Neural cell (in vitro differentiated cells): ENCODE measurements at regions not wholly inside any gene's neighbourhood (a gene's known extent, or its start where the extent isn't known, plus 50 kb on each side); places are given as distances from the start of the nearest gene placed in this dataset.

Experiments
- H2AFZ ChIP-seq: fragments of 200-600, 300-800 bp; sonication (generic), shearing (Covaris generic); 2 replicates; pipeline ENCODE4 v1.6.0; 2014; ENCODE audit warnings: low read depth, mild to moderate bottlenecking, antibody characterized with exemption, low read length, moderate library complexity
- H3F3A ChIP-seq: fragments of 200-600 bp; shearing (Covaris generic); 2 replicates; pipeline ENCODE4 v1.6.1; 2016; ENCODE audit warnings: mild to moderate bottlenecking, moderate library complexity, mixed read lengths, antibody characterized with exemption, low read length; ENCODE audit not compliant: insufficient read depth, poor library complexity, severe bottlenecking
- H3K27ac ChIP-seq: fragments of 200-600, 300-800 bp; sonication (generic), shearing (Covaris generic); 2 replicates; pipeline ENCODE4 v1.5.1; 2014; ENCODE audit warnings: mild to moderate bottlenecking, low read length, moderate library complexity
- H3K27me3 ChIP-seq: fragments of 300-800, 200-600 bp; sonication (generic), shearing (Covaris generic); 2 replicates; pipeline ENCODE4 v1.6.0; 2014; ENCODE audit warnings: mild to moderate bottlenecking, low read depth, low read length, moderate library complexity; ENCODE audit not compliant: insufficient read depth
- H3K36me3 ChIP-seq: fragments of 300-800, 200-600 bp; sonication (generic), shearing (Covaris generic); 2 replicates; pipeline ENCODE4 v1.5.1; 2014; ENCODE audit warnings: mild to moderate bottlenecking, antibody characterized with exemption, low read length, moderate library complexity; ENCODE audit not compliant: insufficient read depth
- H3K4me2 ChIP-seq: fragments of 300-800, 200-600 bp; sonication (generic), shearing (Covaris generic); 2 replicates; pipeline ENCODE4 v1.6.0; 2014; ENCODE audit warnings: mild to moderate bottlenecking, low read length
- H3K4me3 ChIP-seq: fragments of 300-800, 200-600 bp; sonication (generic), shearing (Covaris generic); 2 replicates; pipeline ENCODE4 v1.5.1; 2014; ENCODE audit warnings: mild to moderate bottlenecking, low read length, moderate library complexity
- H3K79me2 ChIP-seq: fragments of 200-600 bp; shearing (Covaris generic); replicated peaks from 2 replicates; pipeline ENCODE4 v1.6.0; 2014; ENCODE audit warnings: mild to moderate bottlenecking, low read length, moderate library complexity; ENCODE audit not compliant: insufficient read depth
- H3K9ac ChIP-seq: fragments of 300-800, 200-600 bp; sonication (generic), shearing (Covaris generic); 2 replicates; pipeline ENCODE4 v1.6.1; 2016; ENCODE audit warnings: mild to moderate bottlenecking, low read length, mixed read lengths
- H3K9me2 ChIP-seq: fragments of 200-600 bp; shearing (Covaris generic); 2 replicates; pipeline ENCODE4 v1.6.1; 2016; ENCODE audit warnings: mild to moderate bottlenecking, low read length, mixed read lengths; ENCODE audit not compliant: insufficient read depth
- H3K9me3 ChIP-seq: fragments of 200-600, 300-800 bp; sonication (generic), shearing (Covaris generic); 2 replicates; pipeline ENCODE4 v1.6.1; 2016; ENCODE audit warnings: mild to moderate bottlenecking, mixed run types, low read length, moderate library complexity, mixed read lengths
- H4K20me1 ChIP-seq: fragments of 200-600 bp; shearing (Covaris generic); 2 replicates; pipeline ENCODE4 v1.6.1; 2016; ENCODE audit warnings: mild to moderate bottlenecking, mixed run types; ENCODE audit not compliant: insufficient read depth
- CTCF ChIP-seq: fragments of 450-650 bp; IDR thresholded peaks from 2 replicates; pipeline ENCODE4 v1.5.1; 2014; ENCODE audit warnings: antibody characterized with exemption, mild to moderate bottlenecking, moderate library complexity; ENCODE audit not compliant: poor library complexity, severe bottlenecking
- EP300 ChIP-seq: fragments of 450-650 bp; conservative IDR thresholded peaks from 2 replicates; pipeline ENCODE4 v1.6.1; 2014; ENCODE audit warnings: antibody characterized with exemption, mild to moderate bottlenecking, moderate library complexity; ENCODE audit not compliant: poor library complexity, severe bottlenecking
- EZH2 ChIP-seq: fragments of 200-600, 300-800 bp; shearing (Covaris generic), sonication (generic); IDR thresholded peaks from 2 replicates; pipeline ENCODE4 v1.6.1; 2014; ENCODE audit warnings: antibody characterized with exemption, low read length, borderline replicate concordance, mild to moderate bottlenecking; ENCODE audit not compliant: insufficient read depth, poor library complexity, severe bottlenecking
- MXI1 ChIP-seq: fragments of 450-650 bp; conservative IDR thresholded peaks from 2 replicates; pipeline ENCODE4 v1.6.1; 2014; ENCODE audit warnings: antibody characterized with exemption, mild to moderate bottlenecking; ENCODE audit not compliant: poor library complexity, severe bottlenecking
- POLR2AphosphoS5 ChIP-seq: IDR thresholded peaks from 2 replicates; pipeline ENCODE4 v1.6.1; 2012
- RAD21 ChIP-seq: fragments of 450-650 bp; conservative IDR thresholded peaks from 2 replicates; pipeline ENCODE4 v1.6.1; 2014; ENCODE audit warnings: antibody characterized with exemption, mild to moderate bottlenecking, moderate library complexity
- REST ChIP-seq: IDR thresholded peaks from 2 replicates; pipeline ENCODE4 v1.6.1; 2012; ENCODE audit warnings: borderline replicate concordance
- SMC3 ChIP-seq: fragments of 450-650 bp; conservative IDR thresholded peaks from 2 replicates; pipeline ENCODE4 v1.6.1; 2014; ENCODE audit warnings: antibody characterized with exemption, mild to moderate bottlenecking, moderate library complexity; ENCODE audit not compliant: poor library complexity
- TAF1 ChIP-seq: IDR thresholded peaks from 2 replicates; pipeline ENCODE4 v1.6.1; 2012; ENCODE audit warnings: low read depth

GRCh38 chr1:217017165-217017564, 293.9 kb upstream of the ESRRG start:
- H3K9ac ChIP-seq = no peak overlapping the region
- no peaks in the 10 kb centered on the region for H4K20me1 ChIP-seq
- no peak overlapping the region for H3K4me2 ChIP-seq
- H3K9me2 ChIP-seq = no peaks in the 10 kb centered on the region
- TF ChIP-seq MXI1 (no peak), REST (no peak), POLR2AphosphoS5 (no peak), EZH2 (no peak), RAD21 (no peak), EP300 (no peak), TAF1 (no peak), SMC3 (no peak), CTCF (no peak)
- no peaks in the 10 kb centered on the region for H3K36me3 ChIP-seq
- H3F3A ChIP-seq = no peaks in the 10 kb centered on the region
- H3K9me3 ChIP-seq = no peaks in the 10 kb centered on the region
- H3K79me2 ChIP-seq = no peaks in the 10 kb centered on the region
- no peak overlapping the region for H2AFZ ChIP-seq
- H3K4me3 ChIP-seq = no peak overlapping the region
- no peak overlapping the region for H3K27ac ChIP-seq
- H3K27me3 ChIP-seq = no peaks in the 10 kb centered on the region

- Histone ChIP-seq H3F3A (no peaks in the 10 kb centered on the region), H3K4me2 (no peak overlapping the region), H4K20me1 (no peaks in the 10 kb centered on the region), H3K9me3 (no peaks in the 10 kb centered on the region), H3K27me3 (no peaks in the 10 kb centered on the region), H3K27ac (no peak overlapping the region), H3K9ac (no peak overlapping the region), H3K4me3 (no peak overlapping the region), H3K79me2 (no peaks in the 10 kb centered on the region), H3K9me2 (no peaks in the 10 kb centered on the region), H3K36me3 (no peaks in the 10 kb centered on the region), H2AFZ (no peak overlapping the region)
- TF ChIP-seq EP300 (no peak), CTCF (no peak), RAD21 (no peak), EZH2 (no peak), TAF1 (no peak), REST (no peak), POLR2AphosphoS5 (no peak), MXI1 (no peak), SMC3 (no peak)
Observed at GRCh38 chr1:217014066-217014465, 290.8 kb upstream of the ESRRG start.
